ENCODE measurements at regions not wholly inside any gene's neighbourhood (a gene's known extent, or its start where the extent isn't known, plus 50 kb on each side); places are given as distances from the start of the nearest gene placed in this dataset.

DNA sequence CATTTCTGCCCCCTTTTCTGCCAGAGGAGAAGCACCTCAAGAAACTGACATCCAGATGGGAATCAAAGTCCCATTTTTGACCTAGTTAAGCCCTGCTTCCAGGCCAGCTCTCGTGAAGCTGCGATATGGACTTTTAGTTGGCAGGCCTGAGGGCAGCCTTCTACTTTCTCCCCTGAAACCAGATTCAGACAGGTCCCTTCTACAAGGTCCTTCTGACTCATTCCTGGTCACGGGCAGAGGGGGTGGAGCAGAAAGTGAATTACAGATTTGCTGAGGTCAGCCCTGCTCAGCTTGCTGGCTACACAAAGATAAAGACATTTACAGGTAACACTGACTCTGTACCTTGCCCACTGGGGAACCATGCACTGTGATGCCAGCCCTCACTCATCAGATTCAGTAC is 52.8 kb upstream of the TUT7 start:
- TF ChIP-seq ZNF8 (CRISPR knock-in tag; IDR thresholded peaks at IDR 0.05) (no peak), ESRRG (CRISPR knock-in tag; IDR thresholded peaks at IDR 0.05) (no peak), TCF4 (CRISPR knock-in tag; IDR thresholded peaks at IDR 0.05; ENCODE audit: borderline replicate concordance) (no peak), OSR1 (CRISPR knock-in tag; IDR thresholded peaks at IDR 0.05) (no peak), ISL1 (CRISPR knock-in tag; IDR thresholded peaks at IDR 0.05) (no peak), ZNF70 (CRISPR knock-in tag; IDR thresholded peaks at IDR 0.05) (no peak), GLIS3 (CRISPR knock-in tag; IDR thresholded peaks at IDR 0.05) (no peak), PPARA (CRISPR knock-in tag; IDR thresholded peaks at IDR 0.05; ENCODE audit: borderline replicate concordance) (no peak), RARB (CRISPR knock-in tag; IDR thresholded peaks at IDR 0.05) (no peak)
- TF ChIP-seq, protein P1, sequence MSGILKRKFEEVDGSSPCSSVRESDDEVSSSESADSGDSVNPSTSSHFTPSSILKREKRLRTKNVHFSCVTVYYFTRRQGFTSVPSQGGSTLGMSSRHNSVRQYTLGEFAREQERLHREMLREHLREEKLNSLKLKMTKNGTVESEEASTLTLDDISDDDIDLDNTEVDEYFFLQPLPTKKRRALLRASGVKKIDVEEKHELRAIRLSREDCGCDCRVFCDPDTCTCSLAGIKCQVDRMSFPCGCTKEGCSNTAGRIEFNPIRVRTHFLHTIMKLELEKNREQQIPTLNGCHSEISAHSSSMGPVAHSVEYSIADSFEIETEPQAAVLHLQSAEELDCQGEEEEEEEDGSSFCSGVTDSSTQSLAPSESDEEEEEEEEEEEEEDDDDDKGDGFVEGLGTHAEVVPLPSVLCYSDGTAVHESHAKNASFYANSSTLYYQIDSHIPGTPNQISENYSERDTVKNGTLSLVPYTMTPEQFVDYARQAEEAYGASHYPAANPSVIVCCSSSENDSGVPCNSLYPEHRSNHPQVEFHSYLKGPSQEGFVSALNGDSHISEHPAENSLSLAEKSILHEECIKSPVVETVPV (CRISPR knock-in tag; IDR thresholded peaks at IDR 0.05) = no peak
- TF ChIP-seq, protein P2, sequence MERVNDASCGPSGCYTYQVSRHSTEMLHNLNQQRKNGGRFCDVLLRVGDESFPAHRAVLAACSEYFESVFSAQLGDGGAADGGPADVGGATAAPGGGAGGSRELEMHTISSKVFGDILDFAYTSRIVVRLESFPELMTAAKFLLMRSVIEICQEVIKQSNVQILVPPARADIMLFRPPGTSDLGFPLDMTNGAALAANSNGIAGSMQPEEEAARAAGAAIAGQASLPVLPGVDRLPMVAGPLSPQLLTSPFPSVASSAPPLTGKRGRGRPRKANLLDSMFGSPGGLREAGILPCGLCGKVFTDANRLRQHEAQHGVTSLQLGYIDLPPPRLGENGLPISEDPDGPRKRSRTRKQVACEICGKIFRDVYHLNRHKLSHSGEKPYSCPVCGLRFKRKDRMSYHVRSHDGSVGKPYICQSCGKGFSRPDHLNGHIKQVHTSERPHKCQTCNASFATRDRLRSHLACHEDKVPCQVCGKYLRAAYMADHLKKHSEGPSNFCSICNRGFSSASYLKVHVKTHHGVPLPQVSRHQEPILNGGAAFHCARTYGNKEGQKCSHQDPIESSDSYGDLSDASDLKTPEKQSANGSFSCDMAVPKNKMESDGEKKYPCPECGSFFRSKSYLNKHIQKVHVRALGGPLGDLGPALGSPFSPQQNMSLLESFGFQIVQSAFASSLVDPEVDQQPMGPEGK (CRISPR knock-in tag; IDR thresholded peaks at IDR 0.05; ENCODE audit: borderline replicate concordance) = no peak
- TF ChIP-seq, protein P3, sequence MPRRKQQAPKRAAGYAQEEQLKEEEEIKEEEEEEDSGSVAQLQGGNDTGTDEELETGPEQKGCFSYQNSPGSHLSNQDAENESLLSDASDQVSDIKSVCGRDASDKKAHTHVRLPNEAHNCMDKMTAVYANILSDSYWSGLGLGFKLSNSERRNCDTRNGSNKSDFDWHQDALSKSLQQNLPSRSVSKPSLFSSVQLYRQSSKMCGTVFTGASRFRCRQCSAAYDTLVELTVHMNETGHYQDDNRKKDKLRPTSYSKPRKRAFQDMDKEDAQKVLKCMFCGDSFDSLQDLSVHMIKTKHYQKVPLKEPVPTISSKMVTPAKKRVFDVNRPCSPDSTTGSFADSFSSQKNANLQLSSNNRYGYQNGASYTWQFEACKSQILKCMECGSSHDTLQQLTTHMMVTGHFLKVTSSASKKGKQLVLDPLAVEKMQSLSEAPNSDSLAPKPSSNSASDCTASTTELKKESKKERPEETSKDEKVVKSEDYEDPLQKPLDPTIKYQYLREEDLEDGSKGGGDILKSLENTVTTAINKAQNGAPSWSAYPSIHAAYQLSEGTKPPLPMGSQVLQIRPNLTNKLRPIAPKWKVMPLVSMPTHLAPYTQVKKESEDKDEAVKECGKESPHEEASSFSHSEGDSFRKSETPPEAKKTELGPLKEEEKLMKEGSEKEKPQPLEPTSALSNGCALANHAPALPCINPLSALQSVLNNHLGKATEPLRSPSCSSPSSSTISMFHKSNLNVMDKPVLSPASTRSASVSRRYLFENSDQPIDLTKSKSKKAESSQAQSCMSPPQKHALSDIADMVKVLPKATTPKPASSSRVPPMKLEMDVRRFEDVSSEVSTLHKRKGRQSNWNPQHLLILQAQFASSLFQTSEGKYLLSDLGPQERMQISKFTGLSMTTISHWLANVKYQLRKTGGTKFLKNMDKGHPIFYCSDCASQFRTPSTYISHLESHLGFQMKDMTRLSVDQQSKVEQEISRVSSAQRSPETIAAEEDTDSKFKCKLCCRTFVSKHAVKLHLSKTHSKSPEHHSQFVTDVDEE (CRISPR knock-in tag; IDR thresholded peaks at IDR 0.05) = no peak
- TF ChIP-seq, protein P4, sequence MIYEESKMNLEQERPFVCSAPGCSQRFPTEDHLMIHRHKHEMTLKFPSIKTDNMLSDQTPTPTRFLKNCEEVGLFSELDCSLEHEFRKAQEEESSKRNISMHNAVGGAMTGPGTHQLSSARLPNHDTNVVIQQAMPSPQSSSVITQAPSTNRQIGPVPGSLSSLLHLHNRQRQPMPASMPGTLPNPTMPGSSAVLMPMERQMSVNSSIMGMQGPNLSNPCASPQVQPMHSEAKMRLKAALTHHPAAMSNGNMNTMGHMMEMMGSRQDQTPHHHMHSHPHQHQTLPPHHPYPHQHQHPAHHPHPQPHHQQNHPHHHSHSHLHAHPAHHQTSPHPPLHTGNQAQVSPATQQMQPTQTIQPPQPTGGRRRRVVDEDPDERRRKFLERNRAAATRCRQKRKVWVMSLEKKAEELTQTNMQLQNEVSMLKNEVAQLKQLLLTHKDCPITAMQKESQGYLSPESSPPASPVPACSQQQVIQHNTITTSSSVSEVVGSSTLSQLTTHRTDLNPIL (CRISPR knock-in tag; IDR thresholded peaks at IDR 0.05; ENCODE audit: low read depth) = no peak
- peak; percentile 80 for ATAC-seq

DNA sequence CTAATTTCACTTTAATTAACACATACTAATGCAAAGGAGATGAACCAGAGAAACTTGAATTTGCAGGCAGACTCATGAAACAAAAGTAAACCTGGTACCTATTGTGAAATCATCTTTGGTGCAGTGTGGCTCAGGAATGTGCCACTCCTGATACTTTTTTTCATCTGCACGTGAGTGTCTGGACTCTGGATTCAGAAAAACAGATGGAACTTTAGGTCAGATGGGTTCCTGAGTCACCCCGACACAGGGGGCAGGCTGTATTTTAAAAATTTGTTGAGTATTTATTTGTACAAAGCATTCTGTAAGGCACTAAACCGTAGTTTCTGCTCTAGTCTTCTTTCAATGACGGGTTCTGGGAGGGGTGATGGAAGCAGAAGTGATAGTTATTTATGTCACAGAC is 52.2 kb upstream of the TUT7 start:
- TF ChIP-seq ISL1 (CRISPR knock-in tag; IDR thresholded peaks at IDR 0.05) (no peak), ZNF8 (CRISPR knock-in tag; IDR thresholded peaks at IDR 0.05) (no peak), ZNF565 (CRISPR knock-in tag; conservative IDR thresholded peaks at IDR 0.05; ENCODE audit: low read depth) (no peak), SNAI2 (CRISPR knock-in tag; IDR thresholded peaks at IDR 0.05) (no peak), ZFP30 (CRISPR knock-in tag; IDR thresholded peaks at IDR 0.05) (no peak), ARNTL (CRISPR knock-in tag; IDR thresholded peaks at IDR 0.05; ENCODE audit: borderline replicate concordance, low read depth) (no peak), TOX (CRISPR knock-in tag; IDR thresholded peaks at IDR 0.05; ENCODE audit: borderline replicate concordance) (no peak), CSDC2 (CRISPR knock-in tag; IDR thresholded peaks at IDR 0.05) (no peak), RARB (CRISPR knock-in tag; IDR thresholded peaks at IDR 0.05) (no peak), PPARA (CRISPR knock-in tag; IDR thresholded peaks at IDR 0.05; ENCODE audit: borderline replicate concordance) (no peak), GLIS3 (CRISPR knock-in tag; IDR thresholded peaks at IDR 0.05) (no peak), ZNF70 (CRISPR knock-in tag; IDR thresholded peaks at IDR 0.05) (no peak), BACH2 (CRISPR knock-in tag; IDR thresholded peaks at IDR 0.05; ENCODE audit: borderline replicate concordance) (no peak)
- TF ChIP-seq, protein P2 (CRISPR knock-in tag; IDR thresholded peaks at IDR 0.05; ENCODE audit: borderline replicate concordance) = no peak
- TF ChIP-seq, protein P3 (CRISPR knock-in tag; IDR thresholded peaks at IDR 0.05) = no peak
- TF ChIP-seq, protein P1 (CRISPR knock-in tag; IDR thresholded peaks at IDR 0.05) = no peak
- TF ChIP-seq, protein P4 (CRISPR knock-in tag; IDR thresholded peaks at IDR 0.05; ENCODE audit: low read depth) = no peak
- TF ChIP-seq, protein P5, sequence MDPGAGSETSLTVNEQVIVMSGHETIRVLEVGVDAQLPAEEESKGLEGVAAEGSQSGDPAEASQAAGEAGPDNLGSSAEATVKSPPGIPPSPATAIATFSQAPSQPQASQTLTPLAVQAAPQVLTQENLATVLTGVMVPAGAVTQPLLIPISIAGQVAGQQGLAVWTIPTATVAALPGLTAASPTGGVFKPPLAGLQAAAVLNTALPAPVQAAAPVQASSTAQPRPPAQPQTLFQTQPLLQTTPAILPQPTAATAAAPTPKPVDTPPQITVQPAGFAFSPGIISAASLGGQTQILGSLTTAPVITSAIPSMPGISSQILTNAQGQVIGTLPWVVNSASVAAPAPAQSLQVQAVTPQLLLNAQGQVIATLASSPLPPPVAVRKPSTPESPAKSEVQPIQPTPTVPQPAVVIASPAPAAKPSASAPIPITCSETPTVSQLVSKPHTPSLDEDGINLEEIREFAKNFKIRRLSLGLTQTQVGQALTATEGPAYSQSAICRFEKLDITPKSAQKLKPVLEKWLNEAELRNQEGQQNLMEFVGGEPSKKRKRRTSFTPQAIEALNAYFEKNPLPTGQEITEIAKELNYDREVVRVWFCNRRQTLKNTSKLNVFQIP (CRISPR knock-in tag; IDR thresholded peaks at IDR 0.05; ENCODE audit: borderline replicate concordance, low read depth) = no peak
- ATAC-seq = peak; percentile 17; the same call in 2 of the 3 replicates
